Panc1 (cell line): ENCODE measurements at regions not wholly inside any gene's neighbourhood (a gene's known extent, or its start where the extent isn't known, plus 50 kb on each side); places are given as distances from the start of the nearest gene placed in this dataset.

Source experiments
- CTCF ChIP-seq: fragments of 450-650 bp; IDR thresholded peaks from 2 replicates; pipeline ENCODE4 v1.5.1; 2017; ENCODE audit warnings: mild to moderate bottlenecking
- POLR2AphosphoS5 ChIP-seq: IDR thresholded peaks from 2 replicates; pipeline ENCODE4 v1.6.1; 2012; ENCODE audit warnings: mild to moderate bottlenecking, low read depth, low read length, moderate library complexity
- SIN3A ChIP-seq: IDR thresholded peaks from 2 replicates; pipeline ENCODE4 v1.6.1; 2012; ENCODE audit warnings: low read depth, mild to moderate bottlenecking, low read length, moderate library complexity, borderline replicate concordance; ENCODE audit not compliant: insufficient read depth
- TF ChIP-seq, protein P1 (sequence below), 2 experiments: IDR thresholded peaks; 2 replicates each; pipeline ENCODE4 v1.6.1; 2011 to 2012; ENCODE audit warnings: low read depth in 2 of 2, control low read depth in 1 of 2, low read length in 1 of 2, mild to moderate bottlenecking in 1 of 2, moderate library complexity in 1 of 2; ENCODE audit not compliant: insufficient read depth in 1 of 2

GRCh38 chr5:4023753-4024335 is 428.2 kb downstream of the IRX1 start:
- TF ChIP-seq CTCF (no peak), SIN3A (no peak), POLR2AphosphoS5 (no peak)
- TF ChIP-seq, protein P1, sequence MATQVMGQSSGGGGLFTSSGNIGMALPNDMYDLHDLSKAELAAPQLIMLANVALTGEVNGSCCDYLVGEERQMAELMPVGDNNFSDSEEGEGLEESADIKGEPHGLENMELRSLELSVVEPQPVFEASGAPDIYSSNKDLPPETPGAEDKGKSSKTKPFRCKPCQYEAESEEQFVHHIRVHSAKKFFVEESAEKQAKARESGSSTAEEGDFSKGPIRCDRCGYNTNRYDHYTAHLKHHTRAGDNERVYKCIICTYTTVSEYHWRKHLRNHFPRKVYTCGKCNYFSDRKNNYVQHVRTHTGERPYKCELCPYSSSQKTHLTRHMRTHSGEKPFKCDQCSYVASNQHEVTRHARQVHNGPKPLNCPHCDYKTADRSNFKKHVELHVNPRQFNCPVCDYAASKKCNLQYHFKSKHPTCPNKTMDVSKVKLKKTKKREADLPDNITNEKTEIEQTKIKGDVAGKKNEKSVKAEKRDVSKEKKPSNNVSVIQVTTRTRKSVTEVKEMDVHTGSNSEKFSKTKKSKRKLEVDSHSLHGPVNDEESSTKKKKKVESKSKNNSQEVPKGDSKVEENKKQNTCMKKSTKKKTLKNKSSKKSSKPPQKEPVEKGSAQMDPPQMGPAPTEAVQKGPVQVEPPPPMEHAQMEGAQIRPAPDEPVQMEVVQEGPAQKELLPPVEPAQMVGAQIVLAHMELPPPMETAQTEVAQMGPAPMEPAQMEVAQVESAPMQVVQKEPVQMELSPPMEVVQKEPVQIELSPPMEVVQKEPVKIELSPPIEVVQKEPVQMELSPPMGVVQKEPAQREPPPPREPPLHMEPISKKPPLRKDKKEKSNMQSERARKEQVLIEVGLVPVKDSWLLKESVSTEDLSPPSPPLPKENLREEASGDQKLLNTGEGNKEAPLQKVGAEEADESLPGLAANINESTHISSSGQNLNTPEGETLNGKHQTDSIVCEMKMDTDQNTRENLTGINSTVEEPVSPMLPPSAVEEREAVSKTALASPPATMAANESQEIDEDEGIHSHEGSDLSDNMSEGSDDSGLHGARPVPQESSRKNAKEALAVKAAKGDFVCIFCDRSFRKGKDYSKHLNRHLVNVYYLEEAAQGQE (IDR thresholded peaks at IDR 0.05; ENCODE audit: insufficient read depth in 1 of 2, low read depth in 2 of 2, low read length in 1 of 2) = no peak
